DND-41 (cell line): ENCODE measurements at regions not wholly inside any gene's neighbourhood (a gene's known extent, or its start where the extent isn't known, plus 50 kb on each side); places are given as distances from the start of the nearest gene placed in this dataset.

Experiments
- ATAC-seq: fragments of 200-7000 bp; cut with Tn5 transposase; 3 replicates; pipeline ENCODE4 v1.9.1; 2021; ENCODE audit warnings: low read depth; ENCODE audit not compliant: insufficient read depth
- DNase-seq: peaks from one replicate; pipeline ENCODE4 v3.0.0-alpha.2; 2020
- H2AFZ ChIP-seq: 2 replicates; pipeline ENCODE4 v1.6.0; 2012; ENCODE audit warnings: low read depth, low read length
- H3K27ac ChIP-seq: 2 replicates; pipeline ENCODE4 v1.5.1; 2012; ENCODE audit warnings: low read length, inconsistent platforms
- H3K27me3 ChIP-seq: fragments of 200-600 bp; sonication (generic); 2 replicates; pipeline ENCODE4 v1.6.0; 2012; ENCODE audit warnings: low read length, mild to moderate bottlenecking, inconsistent platforms; ENCODE audit not compliant: insufficient read depth, poor library complexity
- H3K36me3 ChIP-seq: 2 replicates; pipeline ENCODE4 v1.5.1; 2012; ENCODE audit warnings: low read length, inconsistent platforms; ENCODE audit not compliant: insufficient read depth
- H3K4me1 ChIP-seq: 2 replicates; pipeline ENCODE4 v1.5.1; 2012; ENCODE audit warnings: mild to moderate bottlenecking, low read length; ENCODE audit not compliant: insufficient read depth
- H3K4me2 ChIP-seq: 2 replicates; pipeline ENCODE4 v1.6.0; 2012; ENCODE audit warnings: mild to moderate bottlenecking, moderate library complexity, low read length, inconsistent platforms; ENCODE audit not compliant: insufficient read depth
- H3K4me3 ChIP-seq, 2 experiments: fragments of 200-600 bp in 1 of 2; shearing (Covaris generic) in 1 of 2; 2 replicates each; pipeline ENCODE4 v1.5.1; 2012 to 2016; ENCODE audit warnings: inconsistent platforms in 2 of 2, low read length in 2 of 2, mild to moderate bottlenecking in 2 of 2, low read depth in 1 of 2, moderate library complexity in 1 of 2
- H3K79me2 ChIP-seq: 2 replicates; pipeline ENCODE4 v1.6.0; 2012; ENCODE audit warnings: low read length, inconsistent platforms; ENCODE audit not compliant: insufficient read depth
- H3K9ac ChIP-seq: 2 replicates; pipeline ENCODE4 v1.6.0; 2012; ENCODE audit warnings: low read depth, mild to moderate bottlenecking, inconsistent platforms, low read length, moderate library complexity
- H3K9me3 ChIP-seq: 2 replicates; pipeline ENCODE4 v1.5.1; 2012; ENCODE audit warnings: low read length, moderate library complexity, mild to moderate bottlenecking, inconsistent platforms; ENCODE audit not compliant: insufficient read depth, severe bottlenecking
- H4K20me1 ChIP-seq: 2 replicates; pipeline ENCODE4 v1.6.0; 2012; ENCODE audit warnings: low read length; ENCODE audit not compliant: insufficient read depth
- CTCF ChIP-seq: IDR thresholded peaks from 2 replicates; pipeline ENCODE4 v1.5.1; 2012; ENCODE audit warnings: borderline replicate concordance, low read length, moderate library complexity, mild to moderate bottlenecking; ENCODE audit not compliant: poor library complexity, severe bottlenecking; ENCODE audit errors: extremely low read depth
- EZH2 ChIP-seq: IDR thresholded peaks from 3 replicates; pipeline ENCODE4 v1.6.1; 2012; ENCODE audit warnings: borderline replicate concordance, low read depth, mild to moderate bottlenecking, moderate library complexity, low read length, inconsistent platforms; ENCODE audit not compliant: severe bottlenecking

- no peaks in the 10 kb centered on the region for H4K20me1 ChIP-seq
- no peaks in the 10 kb centered on the region for H3K79me2 ChIP-seq
- H3K4me2 ChIP-seq, result no peak overlapping the region
- no peak overlapping the region for H3K4me3 ChIP-seq
- no peak overlapping the region for H3K27ac ChIP-seq
- TF ChIP-seq EZH2, result no peak
- TF ChIP-seq CTCF, result no peak
- ATAC-seq, result no peak
- H3K36me3 ChIP-seq, result no peaks in the 10 kb centered on the region
- H3K27me3 ChIP-seq, result no peaks in the 10 kb centered on the region
- H2AFZ ChIP-seq, result no peak overlapping the region
- no peaks in the 10 kb centered on the region for H3K9me3 ChIP-seq
- no peak for DNase-seq
- no peak overlapping the region for H3K9ac ChIP-seq
- H3K4me1 ChIP-seq, result no peaks in the 10 kb centered on the region
Measured at GRCh38 chr10:131747791-131748190, 153.0 kb upstream of the PPP2R2D start.

- Histone ChIP-seq H3K9ac (no peak overlapping the region), H3K27ac (no peak overlapping the region), H3K4me2 (no peak overlapping the region), H3K9me3 (no peaks in the 10 kb centered on the region), H3K36me3 (no peaks in the 10 kb centered on the region), H3K4me1 (no peaks in the 10 kb centered on the region), H3K79me2 (no peaks in the 10 kb centered on the region), H2AFZ (no peak overlapping the region), H3K4me3 (no peak overlapping the region), H4K20me1 (no peaks in the 10 kb centered on the region), H3K27me3 (no peaks in the 10 kb centered on the region)
- no peak for ATAC-seq
- TF ChIP-seq EZH2, result no peak
- no peak for TF ChIP-seq CTCF
- no peak for DNase-seq
Measured at GRCh38 chr10:131748191-131748590, 152.6 kb upstream of the PPP2R2D start.

GRCh38 chr10:131748831-131749766 is 151.7 kb upstream of the PPP2R2D start:
- TF ChIP-seq CTCF, result no peak
- TF ChIP-seq EZH2, result no peak
- Histone ChIP-seq H2AFZ (no peak overlapping the region), H3K27ac (no peak overlapping the region), H3K4me3 (no peak overlapping the region), H3K27me3 (no peaks in the 10 kb centered on the region), H3K9me3 (no peaks in the 10 kb centered on the region), H3K9ac (no peak overlapping the region), H3K4me1 (no peaks in the 10 kb centered on the region), H3K4me2 (no peak overlapping the region), H3K79me2 (no peaks in the 10 kb centered on the region), H3K36me3 (no peaks in the 10 kb centered on the region), H4K20me1 (no peaks in the 10 kb centered on the region)
- ATAC-seq (no peak), DNase-seq (no peak)
